GM19438 (cell line): ENCODE measurements at regions not wholly inside any gene's neighbourhood (a gene's known extent, or its start where the extent isn't known, plus 50 kb on each side); places are given as distances from the start of the nearest gene placed in this dataset.
"Not testable (repeated sequence)": the region's sequence is repeated elsewhere in the genome, so short reads cannot be mapped to it uniquely, and the experiment has no call there.

Source experiments
- ATAC-seq: cut with Tn5 transposase; IDR thresholded peaks from one replicate; pipeline ENCODE4 v1.9.1; 2021; ENCODE audit warnings: low read depth; ENCODE audit not compliant: unreplicated experiment

DNA sequence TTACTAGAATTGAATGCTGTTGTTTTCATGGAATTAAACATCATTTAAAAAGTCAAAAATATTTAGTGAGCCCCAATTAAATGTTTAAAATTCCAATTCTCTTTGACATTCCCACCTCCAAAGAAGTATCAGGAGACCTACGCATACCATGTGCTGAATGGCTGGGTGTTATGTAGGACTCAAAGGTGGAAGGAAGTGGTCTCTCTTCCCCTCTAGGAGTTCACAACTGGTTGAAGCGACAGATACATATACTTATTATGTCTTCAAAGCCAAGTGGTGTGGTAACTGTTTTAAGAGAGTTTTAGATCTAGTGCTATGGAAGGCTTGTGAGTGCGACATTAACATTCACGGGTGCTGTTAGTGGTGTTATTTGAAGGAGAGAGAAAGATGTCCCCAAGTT is 464.0 kb downstream of the ATP23 start:
- ATAC-seq: no peak

DNA sequence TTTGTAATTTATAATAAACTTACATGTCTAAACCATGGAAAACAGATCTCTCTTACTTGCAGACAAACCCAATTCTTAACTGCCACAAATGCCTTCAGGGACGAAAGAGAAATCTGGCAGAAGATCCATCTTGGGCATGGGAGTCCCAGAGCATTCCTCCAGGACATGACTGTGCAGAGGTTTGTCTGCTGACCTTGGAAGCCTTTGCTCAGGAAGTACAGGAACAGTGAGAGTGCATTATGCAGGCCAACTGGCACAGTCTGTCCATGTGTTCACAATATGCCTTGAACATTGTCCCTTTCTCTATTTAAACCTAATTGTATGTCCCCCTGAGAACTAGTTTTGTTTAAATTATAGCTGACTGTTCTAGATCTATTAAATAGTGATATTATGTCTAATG is 467.1 kb downstream of the ATP23 start:
- no peak for ATAC-seq

- ATAC-seq: no peak
Measured at GRCh38 chr12:58412461-58413060, 471.2 kb downstream of the ATP23 start.

DNA sequence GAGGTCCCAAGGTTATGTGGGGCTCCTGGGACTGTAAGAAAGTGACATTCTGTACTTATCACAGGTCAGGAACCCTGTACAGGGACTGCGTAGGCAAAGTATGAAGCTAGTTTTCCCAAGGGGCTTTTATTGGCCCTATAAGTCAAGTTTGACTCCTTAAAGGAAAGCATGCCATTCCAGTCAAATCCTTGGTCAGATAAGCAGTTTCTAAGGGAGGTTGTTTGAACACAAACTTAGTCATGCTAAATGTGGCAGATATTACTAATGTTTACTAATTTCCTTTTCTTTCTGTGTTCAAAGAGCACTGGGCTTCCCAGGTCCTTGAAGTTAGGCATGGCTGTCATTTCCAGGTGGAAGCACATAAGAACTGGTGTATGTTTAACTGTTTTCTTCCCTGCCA is 472.4 kb downstream of the ATP23 start:
- no peak for ATAC-seq

DNA sequence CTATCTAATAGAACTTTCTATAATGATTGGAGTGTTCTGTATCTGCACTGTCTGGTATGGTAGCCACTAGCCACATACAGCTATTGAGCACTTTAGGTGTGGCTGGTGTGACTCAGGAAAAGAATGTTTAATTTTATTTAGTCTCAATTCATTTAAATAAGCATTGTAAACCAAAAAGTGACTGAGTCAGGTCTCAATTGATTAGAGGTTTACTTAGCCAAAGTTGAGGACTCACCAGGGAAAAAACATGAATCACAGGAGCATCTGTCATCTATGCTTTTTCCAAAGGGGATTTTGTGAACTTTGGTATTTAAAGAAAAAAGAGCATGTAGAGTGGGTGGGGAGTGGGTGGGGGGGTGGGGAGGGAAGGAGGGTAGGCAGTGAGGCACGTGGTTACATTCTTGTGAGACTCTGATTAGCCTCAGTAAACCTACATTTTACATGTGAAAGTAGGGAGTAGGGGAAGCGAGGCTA is 473.1 kb downstream of the ATP23 start:
- ATAC-seq: no peak

GRCh38 chr12:58415716-58416115 is 474.3 kb downstream of the ATP23 start:
- no peak for ATAC-seq

DNA sequence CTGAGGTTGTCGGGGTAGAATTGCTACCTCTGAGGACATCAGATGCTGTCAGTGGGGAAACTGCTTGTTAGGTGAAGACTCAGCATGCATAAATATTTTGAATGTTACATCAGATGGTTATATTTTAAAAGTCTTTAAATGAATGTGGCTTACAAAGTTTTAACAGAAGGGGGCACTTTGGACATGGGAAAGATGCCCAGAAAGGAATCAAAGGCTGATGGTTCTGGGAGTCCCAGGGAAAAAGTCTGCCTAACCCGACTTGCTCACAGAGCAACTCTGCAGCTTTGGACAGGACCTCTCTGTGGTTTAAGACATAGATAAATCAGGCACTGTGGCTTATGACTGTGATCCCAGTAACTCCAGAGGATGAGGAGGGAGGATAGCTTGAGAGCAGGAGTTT is 474.9 kb downstream of the ATP23 start:
- no peak for ATAC-seq

- ATAC-seq: no peak
Measured at GRCh38 chr12:58419196-58419760, 477.9 kb downstream of the ATP23 start.

GRCh38 chr12:58419905-58420304 is 478.5 kb downstream of the ATP23 start:
- no peak for ATAC-seq

DNA sequence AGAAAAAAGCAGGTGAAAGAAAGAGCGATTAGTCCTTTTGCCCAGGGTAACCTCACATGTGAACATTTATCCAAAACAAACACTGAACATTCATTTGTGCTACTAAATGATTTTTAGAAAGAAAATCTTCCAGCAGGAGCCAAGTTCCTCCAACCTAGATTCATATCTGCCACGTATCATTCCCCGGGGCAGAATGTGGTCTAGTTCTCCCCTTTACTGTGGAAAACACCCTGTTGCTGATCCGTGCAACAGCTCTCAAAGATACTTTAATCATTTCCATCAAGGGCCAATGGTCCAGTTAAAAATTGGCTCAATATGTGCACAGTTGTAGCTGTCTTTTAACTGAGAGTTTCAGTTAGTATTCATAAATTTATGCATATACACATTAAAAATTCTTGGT is 479.1 kb downstream of the ATP23 start:
- ATAC-seq: no peak

- ATAC-seq: no peak
Measured at GRCh38 chr12:58421990-58422389, 480.6 kb downstream of the ATP23 start.

DNA sequence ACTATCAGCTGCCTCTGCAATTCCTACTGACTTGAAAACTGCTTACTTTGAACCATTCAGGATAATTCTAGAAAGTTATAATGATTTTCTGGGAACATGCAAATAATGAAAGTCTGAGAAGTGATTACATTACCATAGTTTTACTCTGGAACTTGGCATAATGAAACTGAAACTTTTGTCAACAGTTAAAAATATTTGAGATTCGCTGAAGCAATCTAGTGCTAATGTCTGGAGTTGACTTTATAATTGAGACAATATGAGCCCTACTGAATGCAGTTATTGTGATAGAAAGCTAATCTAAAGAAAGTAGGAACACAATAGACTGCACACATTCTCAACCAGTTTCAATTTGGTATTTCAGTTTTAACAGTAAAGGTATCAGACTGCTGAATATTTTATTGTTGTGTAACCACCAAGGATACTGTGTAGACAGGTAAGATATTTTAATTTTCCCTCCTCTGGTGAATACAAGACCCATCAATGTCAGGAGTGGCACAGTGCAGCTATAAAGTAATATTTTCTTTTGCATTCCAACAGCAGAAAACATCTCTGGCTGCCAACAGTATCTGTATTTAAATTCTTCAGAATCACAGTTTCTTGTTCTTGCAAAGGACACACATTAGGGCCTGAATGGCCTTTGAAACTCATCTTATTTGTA is 483.5 kb downstream of the ATP23 start:
- ATAC-seq: peak; percentile 14

DNA sequence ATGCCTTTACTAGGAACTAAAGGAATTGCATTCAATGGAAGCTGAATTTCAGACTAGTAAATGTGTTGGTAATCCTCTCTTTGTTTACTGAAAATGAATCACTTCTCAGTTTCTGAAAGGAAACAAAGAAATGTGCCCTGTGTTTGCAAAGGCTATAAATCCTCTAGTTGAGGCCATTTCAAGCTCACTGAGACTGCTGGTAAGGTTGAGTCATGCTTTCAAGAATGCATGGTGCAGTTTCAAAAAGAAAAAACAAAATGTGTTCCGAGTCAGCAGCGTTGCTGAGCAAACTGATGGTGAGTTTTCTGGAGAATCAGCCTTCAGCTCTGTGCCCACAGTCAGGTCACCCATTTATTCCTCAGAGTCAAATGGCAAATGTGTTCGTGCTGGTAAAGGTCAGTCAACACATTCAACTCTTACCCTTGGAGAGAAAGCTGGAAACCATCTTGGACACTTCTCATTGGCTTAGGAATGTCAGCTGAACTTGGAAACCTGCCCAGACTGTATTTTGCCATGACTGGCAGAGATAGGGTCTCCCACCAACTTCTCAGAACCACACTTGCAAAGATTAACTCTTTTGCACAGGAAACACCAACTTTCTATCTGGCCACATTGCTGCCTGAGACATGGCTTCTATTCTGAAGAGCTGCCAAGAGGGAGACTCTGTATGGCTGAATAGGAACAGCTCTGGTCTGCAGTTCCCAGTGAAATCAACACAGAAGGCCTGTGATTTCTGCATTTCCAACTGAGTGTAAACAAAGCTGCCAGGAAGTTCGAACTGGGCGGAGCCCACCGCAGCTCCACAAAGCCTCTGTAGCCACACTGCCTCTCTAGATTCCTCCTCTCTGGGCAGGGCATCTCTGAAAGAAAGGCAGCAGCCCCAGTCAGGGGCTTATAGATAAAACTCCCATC is 484.4 kb downstream of the ATP23 start:
- ATAC-seq: peak; percentile 84

DNA sequence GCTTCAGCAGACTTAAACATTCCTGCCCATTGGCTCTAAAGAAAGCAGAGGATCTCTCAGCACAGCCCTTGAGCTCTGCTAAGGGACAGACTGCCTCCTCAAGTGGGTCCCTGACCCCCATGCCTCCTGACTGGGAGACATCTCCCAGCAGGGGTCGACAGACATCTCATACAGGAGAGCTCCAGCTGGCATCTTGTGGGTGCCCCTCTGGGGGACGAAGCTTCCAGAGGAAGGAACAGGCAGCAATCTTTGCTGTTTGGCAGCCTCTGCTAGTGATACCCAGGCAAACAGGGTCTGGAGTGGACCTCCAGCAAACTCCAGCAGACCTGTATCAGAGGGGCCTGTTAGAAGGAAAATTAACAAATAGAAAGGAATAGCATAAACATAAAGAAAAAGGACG is 485.1 kb downstream of the ATP23 start:
- ATAC-seq: not testable (repeated sequence)

- ATAC-seq: no peak
Measured at GRCh38 chr12:58433959-58434358, 486.3 kb downstream of the LRIG3 start.

DNA sequence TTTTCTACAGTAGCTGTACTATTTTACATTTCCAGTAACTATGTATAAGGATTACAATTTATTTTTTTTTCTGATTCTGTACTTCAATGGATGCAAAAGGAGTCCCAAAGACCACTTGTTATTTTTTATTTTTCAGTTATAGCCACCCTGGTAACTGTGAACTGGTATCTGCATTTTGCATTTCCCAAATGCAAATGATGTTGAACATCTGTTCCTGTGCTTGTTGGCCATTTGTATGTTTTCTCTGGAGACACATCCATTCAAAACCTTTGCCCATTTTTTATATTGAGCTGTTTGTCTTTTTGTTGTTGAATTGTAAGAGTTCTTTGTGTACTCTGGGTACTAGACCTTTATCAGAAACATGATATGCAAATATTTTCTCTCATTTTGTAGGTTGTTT is 485.6 kb downstream of the LRIG3 start:
- no peak for ATAC-seq

- ATAC-seq: no peak
Measured at GRCh38 chr12:58435647-58436046, 484.7 kb downstream of the LRIG3 start.

DNA sequence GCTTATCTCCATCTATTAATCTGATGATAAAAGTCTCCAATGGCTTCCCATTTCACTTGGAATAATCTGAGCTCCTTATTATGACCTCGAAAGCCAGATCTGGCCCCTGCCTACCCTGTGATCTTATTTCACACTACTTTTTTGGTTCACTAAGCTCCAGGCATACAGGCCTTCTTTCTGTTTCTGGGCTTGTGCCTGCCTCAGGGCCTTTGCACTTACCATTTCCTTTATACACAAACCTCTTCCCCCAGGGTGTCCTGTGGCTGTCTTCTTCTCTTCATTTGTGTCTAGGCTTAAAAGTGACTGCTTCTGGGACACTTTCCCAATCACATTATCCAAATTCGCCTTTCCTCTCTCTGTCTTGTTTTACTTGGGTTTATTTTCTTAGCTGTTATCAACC is 478.8 kb downstream of the LRIG3 start:
- no peak for ATAC-seq

GRCh38 chr12:58443273-58443980 is 476.9 kb downstream of the LRIG3 start:
- peak; percentile 75 for ATAC-seq

DNA sequence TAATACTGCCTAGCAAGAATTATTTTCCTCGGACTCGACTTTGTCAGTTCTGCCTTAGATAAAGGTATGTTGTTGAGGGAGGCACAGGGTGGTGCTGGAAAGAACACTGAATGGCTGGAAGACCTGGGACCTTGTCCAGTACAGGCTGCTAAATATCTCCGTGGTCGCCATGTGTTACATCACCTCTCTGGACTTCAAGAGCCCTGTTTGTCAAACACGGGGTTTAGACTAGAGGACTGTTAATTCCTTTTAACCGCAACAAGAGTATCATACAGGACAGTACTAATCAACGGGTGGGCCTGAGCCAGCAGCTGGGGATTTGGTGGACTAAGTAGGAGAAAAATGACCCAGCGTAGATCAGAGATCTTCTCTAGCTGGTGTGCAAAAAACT is 476.3 kb downstream of the LRIG3 start:
- no peak for ATAC-seq
